Occipital lobe (tissue), 1 donor: ENCODE measurements at regions not wholly inside any gene's neighbourhood (a gene's known extent, or its start where the extent isn't known, plus 50 kb on each side); places are given as distances from the start of the nearest gene placed in this dataset.

Experiments used
- DNase-seq: peaks from one replicate; lab custom pipeline; 2025; lab: John Stamatoyannopoulos, UW

- DNase-seq: no peak
Observed at GRCh38 chr2:104290566-104290891, 563.4 kb upstream of the POU3F3 start.

- no peak for DNase-seq
Observed at GRCh38 chr2:104312684-104313083, 541.2 kb upstream of the POU3F3 start.

GRCh38 chr2:104318001-104318665 is 535.8 kb upstream of the POU3F3 start:
- no peak for DNase-seq

- no peak for DNase-seq
Observed at GRCh38 chr2:104321116-104321795, 532.7 kb upstream of the POU3F3 start.

- no peak for DNase-seq
Observed at GRCh38 chr2:104321796-104322349, 532.0 kb upstream of the POU3F3 start.

GRCh38 chr2:104332731-104333130 is 521.2 kb upstream of the POU3F3 start:
- DNase-seq: no peak

GRCh38 chr2:104337869-104338268 is 516.0 kb upstream of the POU3F3 start:
- DNase-seq: no peak

GRCh38 chr2:104340162-104340561 is 513.8 kb upstream of the POU3F3 start:
- no peak for DNase-seq

GRCh38 chr2:104340879-104341828 is 512.8 kb upstream of the POU3F3 start:
- DNase-seq: no peak

- DNase-seq: no peak
Observed at GRCh38 chr2:104344306-104344705, 509.6 kb upstream of the POU3F3 start.

- no peak for DNase-seq
Observed at GRCh38 chr2:104344985-104345384, 508.9 kb upstream of the POU3F3 start.

- DNase-seq: no peak
Observed at GRCh38 chr2:104358122-104358521, 495.8 kb upstream of the POU3F3 start.

GRCh38 chr2:104361414-104361813 is 492.5 kb upstream of the POU3F3 start:
- no peak for DNase-seq

- no peak for DNase-seq
Observed at GRCh38 chr2:104368089-104368488, 485.8 kb upstream of the POU3F3 start.

- DNase-seq: no peak
Observed at GRCh38 chr2:104371087-104371781, 482.7 kb upstream of the POU3F3 start.

GRCh38 chr2:104375206-104375605 is 478.7 kb upstream of the POU3F3 start:
- DNase-seq: no peak

- DNase-seq: peak; percentile 64
Observed at GRCh38 chr2:104378853-104379374, 475.0 kb upstream of the POU3F3 start.

GRCh38 chr2:104384961-104385360 is 469.0 kb upstream of the POU3F3 start:
- DNase-seq: no peak

- DNase-seq: no peak
Observed at GRCh38 chr2:104385743-104386142, 468.2 kb upstream of the POU3F3 start.

GRCh38 chr2:104388296-104388695 is 465.6 kb upstream of the POU3F3 start:
- DNase-seq: no peak

- DNase-seq: no peak
Observed at GRCh38 chr2:104402825-104403224, 451.1 kb upstream of the POU3F3 start.
